Karpas-422 (cell line): ENCODE measurements at regions not wholly inside any gene's neighbourhood (a gene's known extent, or its start where the extent isn't known, plus 50 kb on each side); places are given as distances from the start of the nearest gene placed in this dataset.
"Not testable (repeated sequence)": the region's sequence is repeated elsewhere in the genome, so short reads cannot be mapped to it uniquely, and the experiment has no call there.

ENCODE experiments used
- DNase-seq: peaks from one replicate; pipeline ENCODE4 v3.0.0-alpha.2; 2015
- H2AFZ ChIP-seq: fragments of 200-600 bp; sonication (generic); 2 replicates; pipeline ENCODE4 v1.6.1; 2014; ENCODE audit warnings: antibody characterized with exemption, low read length, mixed read lengths
- H3K27ac ChIP-seq: fragments of 200-600 bp; sonication (generic); 2 replicates; pipeline ENCODE4 v1.5.1; 2014; ENCODE audit warnings: mild to moderate bottlenecking, low read length, moderate library complexity
- H3K27me3 ChIP-seq: fragments of 200-600 bp; sonication (generic); 2 replicates; pipeline ENCODE4 v1.6.1; 2014; ENCODE audit warnings: low read length, mixed read lengths
- H3K36me3 ChIP-seq: fragments of 200-600 bp; sonication (generic); 2 replicates; pipeline ENCODE4 v1.6.1; 2014; ENCODE audit warnings: low read length, mixed read lengths; ENCODE audit not compliant: insufficient read depth
- H3K4me1 ChIP-seq: fragments of 200-600 bp; sonication (generic); 2 replicates; pipeline ENCODE4 v1.6.1; 2014; ENCODE audit warnings: mild to moderate bottlenecking, low read length, mixed read lengths
- H3K4me2 ChIP-seq: fragments of 200-600 bp; sonication (generic); 2 replicates; pipeline ENCODE4 v1.6.1; 2014; ENCODE audit warnings: low read length, low read depth, mild to moderate bottlenecking; ENCODE audit not compliant: poor library complexity, severe bottlenecking
- H3K4me3 ChIP-seq: fragments of 200-600 bp; sonication (generic); 2 replicates; pipeline ENCODE4 v1.5.1; 2014; ENCODE audit warnings: mild to moderate bottlenecking, antibody characterized with exemption, low read length, mixed read lengths
- H3K79me2 ChIP-seq: fragments of 200-600 bp; sonication (generic); 2 replicates; pipeline ENCODE4 v1.6.1; 2014; ENCODE audit warnings: mild to moderate bottlenecking, low read length, mixed read lengths
- H3K9ac ChIP-seq: fragments of 200-600 bp; sonication (generic); 2 replicates; pipeline ENCODE4 v1.6.0; 2014; ENCODE audit warnings: low read length
- H3K9me2 ChIP-seq: fragments of 200-600 bp; sonication (generic), shearing (Covaris generic); replicated peaks from 2 replicates; pipeline ENCODE4 v1.6.0; 2014; ENCODE audit warnings: mild to moderate bottlenecking, low read length, moderate library complexity; ENCODE audit not compliant: insufficient read depth
- H3K9me3 ChIP-seq: fragments of 300-700, 200-600 bp; sonication (generic); 2 replicates; pipeline ENCODE4 v1.6.1; 2014; ENCODE audit warnings: low read length, mixed read lengths
- H4K20me1 ChIP-seq: fragments of 200-600 bp; sonication (generic); 2 replicates; pipeline ENCODE4 v1.6.1; 2014; ENCODE audit warnings: mild to moderate bottlenecking, antibody characterized with exemption, low read length, low read depth; ENCODE audit not compliant: insufficient read depth

GRCh38 chr5:107743373-107744000 lies 72.8 kb upstream of the EFNA5 start:
- Histone ChIP-seq H3K4me2 (no peak overlapping the region), H3K4me1 (no peaks in the 10 kb centered on the region), H3K27ac (no peak overlapping the region), H3K9ac (no peak overlapping the region), H3K9me2 (peaks cover 3% of the 10 kb centered on the region; the same call in 1 of the 2 replicates), H3K27me3 (no peaks in the 10 kb centered on the region), H3K79me2 (no peaks in the 10 kb centered on the region), H3K36me3 (no peaks in the 10 kb centered on the region), H3K4me3 (no peak overlapping the region), H4K20me1 (no peaks in the 10 kb centered on the region), H3K9me3 (no peaks in the 10 kb centered on the region), H2AFZ (no peak overlapping the region)
- peak; percentile 25 for DNase-seq

- H3K4me2 ChIP-seq, result no peak overlapping the region
- no peaks in the 10 kb centered on the region for H3K36me3 ChIP-seq
- no peaks in the 10 kb centered on the region for H3K79me2 ChIP-seq
- H3K27ac ChIP-seq, result no peak overlapping the region
- H3K4me1 ChIP-seq, result no peaks in the 10 kb centered on the region
- DNase-seq, result no peak
- H3K9ac ChIP-seq, result no peak overlapping the region
- no peaks in the 10 kb centered on the region for H3K27me3 ChIP-seq
- H2AFZ ChIP-seq, result no peak overlapping the region
- H3K4me3 ChIP-seq, result no peak overlapping the region
- H4K20me1 ChIP-seq, result no peaks in the 10 kb centered on the region
- H3K9me2 ChIP-seq, result peaks cover 3% of the 10 kb centered on the region; the same call in 1 of the 2 replicates
- no peaks in the 10 kb centered on the region for H3K9me3 ChIP-seq
Measured at GRCh38 chr5:107739661-107740060, 68.9 kb upstream of the EFNA5 start.

GRCh38 chr5:107736638-107737037 lies 65.9 kb upstream of the EFNA5 start:
- Histone ChIP-seq H3K36me3 (no peaks in the 10 kb centered on the region), H3K79me2 (no peaks in the 10 kb centered on the region), H3K27ac (no peak overlapping the region), H4K20me1 (no peaks in the 10 kb centered on the region), H3K4me2 (no peak overlapping the region), H3K27me3 (no peaks in the 10 kb centered on the region), H3K4me1 (no peaks in the 10 kb centered on the region), H2AFZ (no peak overlapping the region), H3K4me3 (no peak overlapping the region), H3K9ac (no peak overlapping the region), H3K9me2 (peaks cover 3% of the 10 kb centered on the region; the same call in 1 of the 2 replicates), H3K9me3 (no peaks in the 10 kb centered on the region)
- no peak for DNase-seq

- not testable (repeated sequence) for H2AFZ ChIP-seq
Measured at GRCh38 chr5:107736089-107736488, 65.4 kb upstream of the EFNA5 start.

GRCh38 chr5:107735558-107735957 lies 64.8 kb upstream of the EFNA5 start:
- peaks cover 3% of the 10 kb centered on the region; the same call in 1 of the 2 replicates for H3K9me2 ChIP-seq
- H2AFZ ChIP-seq, result no peak overlapping the region
- H3K79me2 ChIP-seq, result no peaks in the 10 kb centered on the region
- DNase-seq, result no peak
- H4K20me1 ChIP-seq, result no peaks in the 10 kb centered on the region
- H3K9ac ChIP-seq, result no peak overlapping the region
- H3K36me3 ChIP-seq, result no peaks in the 10 kb centered on the region
- H3K4me3 ChIP-seq, result no peak overlapping the region
- H3K4me2 ChIP-seq, result no peak overlapping the region
- H3K4me1 ChIP-seq, result no peaks in the 10 kb centered on the region
- no peak overlapping the region for H3K27ac ChIP-seq
- no peaks in the 10 kb centered on the region for H3K9me3 ChIP-seq
- H3K27me3 ChIP-seq, result no peaks in the 10 kb centered on the region

More at GRCh38 chr5:107736089-107736488, 65.4 kb upstream of the EFNA5 start:
- H3K9me3 ChIP-seq, H3K4me3 ChIP-seq, DNase-seq, H3K9ac ChIP-seq, H3K79me2 ChIP-seq, H4K20me1 ChIP-seq, H3K36me3 ChIP-seq, H3K27me3 ChIP-seq, H3K4me2 ChIP-seq, H3K4me1 ChIP-seq, H3K9me2 ChIP-seq, H3K27ac ChIP-seq: not testable (repeated sequence)

- Histone ChIP-seq H4K20me1 (no peaks in the 10 kb centered on the region), H3K4me2 (no peak overlapping the region), H3K27ac (no peak overlapping the region), H3K4me1 (no peaks in the 10 kb centered on the region), H3K36me3 (no peaks in the 10 kb centered on the region), H3K4me3 (no peak overlapping the region), H3K9me2 (no peaks in the 10 kb centered on the region), H3K9ac (no peak overlapping the region), H3K79me2 (no peaks in the 10 kb centered on the region), H3K9me3 (no peaks in the 10 kb centered on the region), H3K27me3 (no peaks in the 10 kb centered on the region), H2AFZ (no peak overlapping the region)
- DNase-seq, result no peak
Measured at GRCh38 chr5:107726896-107727295, 56.2 kb upstream of the EFNA5 start.

GRCh38 chr5:107724642-107725041 lies 53.9 kb upstream of the EFNA5 start:
- Histone ChIP-seq H3K9me2 (no peaks in the 10 kb centered on the region), H3K9me3 (no peaks in the 10 kb centered on the region), H4K20me1 (no peaks in the 10 kb centered on the region), H3K27me3 (no peaks in the 10 kb centered on the region), H3K4me1 (no peaks in the 10 kb centered on the region), H3K4me3 (no peak overlapping the region), H3K79me2 (no peaks in the 10 kb centered on the region), H3K4me2 (no peak overlapping the region), H2AFZ (no peak overlapping the region), H3K9ac (no peak overlapping the region), H3K36me3 (no peaks in the 10 kb centered on the region), H3K27ac (no peak overlapping the region)
- DNase-seq, result no peak

GRCh38 chr5:107721241-107721640 lies 50.5 kb upstream of the EFNA5 start:
- not testable (repeated sequence) for H3K27me3 ChIP-seq, H3K4me3 ChIP-seq, DNase-seq, H3K4me2 ChIP-seq, H3K4me1 ChIP-seq, H3K36me3 ChIP-seq, H3K79me2 ChIP-seq, H2AFZ ChIP-seq, H4K20me1 ChIP-seq, H3K9ac ChIP-seq, H3K9me2 ChIP-seq, H3K27ac ChIP-seq, H3K9me3 ChIP-seq
